ENCODE measurements at regions not wholly inside any gene's neighbourhood (a gene's known extent, or its start where the extent isn't known, plus 50 kb on each side); places are given as distances from the start of the nearest gene placed in this dataset.

- DNase-seq (ENCODE audit: low read depth in 1 of 2, low spot score in 1 of 2), result no peak
- no peaks in the 10 kb centered on the region for H3K9me3 ChIP-seq (ENCODE audit: low read depth)
- no peaks in the 10 kb centered on the region for H3K36me3 ChIP-seq
- no peaks in the 10 kb centered on the region for H3K27me3 ChIP-seq
- no peak overlapping the region for H3K27ac ChIP-seq
- no peaks in the 10 kb centered on the region for H3K4me1 ChIP-seq (ENCODE audit: low read depth)
- TF ChIP-seq CTCF (IDR thresholded peaks at IDR 0.05; ENCODE audit: low read depth, low read length), result no peak
- no peak overlapping the region for H3K4me3 ChIP-seq
These were observed 275.6 kb downstream of the PIK3C3 start for GRCh38 chr18:42230636-42231035.

DNA sequence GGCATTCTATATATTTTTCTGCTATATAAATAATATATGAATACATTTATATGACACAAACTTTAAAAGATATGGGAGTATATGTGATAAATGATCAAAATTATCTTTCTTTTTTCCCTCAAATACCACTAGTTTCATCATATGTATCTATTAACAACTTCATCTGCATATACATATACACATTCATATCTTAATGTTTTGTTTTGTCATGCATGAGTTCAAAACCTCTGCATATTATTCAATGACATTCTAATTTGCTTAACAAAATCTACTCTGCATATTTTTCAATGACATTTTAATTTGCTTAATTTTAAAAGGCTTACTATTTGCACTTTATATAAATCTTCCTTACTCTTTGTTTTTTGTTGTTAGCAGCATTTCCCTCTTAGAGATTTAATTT lies 276.2 kb downstream of the PIK3C3 start:
- TF ChIP-seq CTCF (IDR thresholded peaks at IDR 0.05; ENCODE audit: low read depth, low read length), result no peak
- Histone ChIP-seq H3K4me3 (no peak overlapping the region), H3K4me1 (ENCODE audit: low read depth) (no peaks in the 10 kb centered on the region), H3K27me3 (no peaks in the 10 kb centered on the region), H3K27ac (no peak overlapping the region), H3K9me3 (ENCODE audit: low read depth) (no peaks in the 10 kb centered on the region), H3K36me3 (no peaks in the 10 kb centered on the region)
- DNase-seq (ENCODE audit: low read depth in 1 of 2, low spot score in 1 of 2), result no peak

GRCh38 chr18:42231796-42232195 lies 276.8 kb downstream of the PIK3C3 start:
- H3K4me3 ChIP-seq, result no peak overlapping the region
- TF ChIP-seq CTCF (IDR thresholded peaks at IDR 0.05; ENCODE audit: low read depth, low read length), result no peak
- H3K27ac ChIP-seq, result no peak overlapping the region
- no peaks in the 10 kb centered on the region for H3K4me1 ChIP-seq (ENCODE audit: low read depth)
- H3K9me3 ChIP-seq (ENCODE audit: low read depth), result no peaks in the 10 kb centered on the region
- no peaks in the 10 kb centered on the region for H3K27me3 ChIP-seq
- DNase-seq (ENCODE audit: low read depth in 1 of 2, low spot score in 1 of 2), result no peak
- H3K36me3 ChIP-seq, result no peaks in the 10 kb centered on the region

DNA sequence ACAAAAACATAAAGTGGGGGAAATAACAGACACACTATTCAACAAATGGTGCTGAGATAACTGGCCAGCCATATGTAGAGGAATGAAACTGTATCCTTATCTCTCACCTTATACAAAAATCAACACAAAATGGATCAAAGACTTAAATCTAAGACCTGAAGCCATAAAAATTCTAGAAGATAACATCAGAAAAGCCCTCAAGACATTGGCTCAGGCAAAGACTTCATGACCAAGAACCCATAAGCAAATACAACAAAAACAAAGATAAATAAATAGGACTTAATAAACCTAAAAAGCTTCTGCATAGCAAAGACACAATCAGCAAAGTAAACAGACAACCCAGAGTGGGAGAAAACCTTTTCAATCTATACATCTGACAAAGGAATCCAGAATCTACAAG lies 278.9 kb downstream of the PIK3C3 start:
- no peaks in the 10 kb centered on the region for H3K4me1 ChIP-seq (ENCODE audit: low read depth)
- H3K4me3 ChIP-seq, result no peak overlapping the region
- DNase-seq (ENCODE audit: low read depth in 1 of 2, low spot score in 1 of 2), result no peak
- no peak overlapping the region for H3K27ac ChIP-seq
- no peak for TF ChIP-seq CTCF (IDR thresholded peaks at IDR 0.05; ENCODE audit: low read depth, low read length)
- H3K27me3 ChIP-seq, result no peaks in the 10 kb centered on the region
- H3K36me3 ChIP-seq, result no peaks in the 10 kb centered on the region
- H3K9me3 ChIP-seq (ENCODE audit: low read depth), result no peaks in the 10 kb centered on the region

- no peaks in the 10 kb centered on the region for H3K27me3 ChIP-seq
- H3K36me3 ChIP-seq, result no peaks in the 10 kb centered on the region
- H3K4me1 ChIP-seq (ENCODE audit: low read depth), result no peaks in the 10 kb centered on the region
- DNase-seq (ENCODE audit: low read depth in 1 of 2, low spot score in 1 of 2), result no peak
- no peak for TF ChIP-seq CTCF (IDR thresholded peaks at IDR 0.05; ENCODE audit: low read depth, low read length)
- no peak overlapping the region for H3K4me3 ChIP-seq
- H3K27ac ChIP-seq, result no peak overlapping the region
- no peaks in the 10 kb centered on the region for H3K9me3 ChIP-seq (ENCODE audit: low read depth)
These were observed 287.7 kb downstream of the PIK3C3 start for GRCh38 chr18:42242758-42243157.

GRCh38 chr18:42245137-42245536 lies 290.1 kb downstream of the PIK3C3 start:
- no peaks in the 10 kb centered on the region for H3K4me1 ChIP-seq (ENCODE audit: low read depth)
- TF ChIP-seq CTCF (IDR thresholded peaks at IDR 0.05; ENCODE audit: low read depth, low read length), result no peak
- H3K27ac ChIP-seq, result no peak overlapping the region
- H3K4me3 ChIP-seq, result no peak overlapping the region
- DNase-seq (ENCODE audit: low read depth in 1 of 2, low spot score in 1 of 2), result no peak
- no peaks in the 10 kb centered on the region for H3K36me3 ChIP-seq
- H3K27me3 ChIP-seq, result no peaks in the 10 kb centered on the region
- H3K9me3 ChIP-seq (ENCODE audit: low read depth), result no peaks in the 10 kb centered on the region

Measured in cardiac muscle cell (in vitro differentiated cells and primary cell).